ENCODE measurements at regions not wholly inside any gene's neighbourhood (a gene's known extent, or its start where the extent isn't known, plus 50 kb on each side); places are given as distances from the start of the nearest gene placed in this dataset.

- TF ChIP-seq POLR2AphosphoS5 (IDR thresholded peaks at IDR 0.05; ENCODE audit: low read depth, low read length) (no peak), POLR2A (IDR thresholded peaks at IDR 0.05; ENCODE audit: low read depth, low read length) (no peak), TAF1 (IDR thresholded peaks at IDR 0.05; ENCODE audit: low read depth, low read length) (no peak), POU2F2 (IDR thresholded peaks at IDR 0.05; ENCODE audit: low read depth, low read length) (no peak), SPI1 (IDR thresholded peaks at IDR 0.05; ENCODE audit: low read depth, low read length) (no peak)
These were observed 199.4 kb upstream of the CAMK1G start for GRCh38 chr1:209383907-209384709.

Data from GM12891 (cell line).